ENCODE measurements at regions not wholly inside any gene's neighbourhood (a gene's known extent, or its start where the extent isn't known, plus 50 kb on each side); places are given as distances from the start of the nearest gene placed in this dataset.

DNA sequence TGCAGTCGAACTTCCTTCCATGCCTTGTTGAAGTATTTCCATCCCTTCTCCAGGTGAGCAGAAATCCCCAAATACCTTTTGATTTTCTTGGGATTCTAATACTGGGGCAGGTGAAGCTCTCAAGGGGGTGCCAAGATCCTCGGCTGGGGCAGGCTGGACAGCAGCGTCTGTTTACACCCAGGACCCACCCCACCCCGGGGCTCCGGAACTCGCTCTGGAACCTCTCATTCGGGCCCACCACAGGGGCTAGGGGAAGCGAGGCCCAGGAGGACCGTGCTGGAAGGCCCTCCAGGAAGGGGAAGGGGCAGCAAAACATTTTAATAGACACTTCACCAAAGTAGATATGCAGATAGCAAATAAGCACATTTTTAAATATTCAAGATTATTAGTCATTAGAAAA, 161.9 kb upstream of the GORAB start:
- WGBS, 2 donors: 88 to 94% methylated on average over 7 to 9 of the region's 9 CpGs
- H3K36me3 ChIP-seq: no peaks in the 10 kb centered on the region
- no peaks in the 10 kb centered on the region for H3K4me1 ChIP-seq
- DNase-seq: peak in 1 of 2 donors; percentile 41
- no peaks in the 10 kb centered on the region for H3K27me3 ChIP-seq
- no peak for ATAC-seq (ENCODE audit: low FRiP score in 2 of 2)
- TF ChIP-seq, protein P1, sequence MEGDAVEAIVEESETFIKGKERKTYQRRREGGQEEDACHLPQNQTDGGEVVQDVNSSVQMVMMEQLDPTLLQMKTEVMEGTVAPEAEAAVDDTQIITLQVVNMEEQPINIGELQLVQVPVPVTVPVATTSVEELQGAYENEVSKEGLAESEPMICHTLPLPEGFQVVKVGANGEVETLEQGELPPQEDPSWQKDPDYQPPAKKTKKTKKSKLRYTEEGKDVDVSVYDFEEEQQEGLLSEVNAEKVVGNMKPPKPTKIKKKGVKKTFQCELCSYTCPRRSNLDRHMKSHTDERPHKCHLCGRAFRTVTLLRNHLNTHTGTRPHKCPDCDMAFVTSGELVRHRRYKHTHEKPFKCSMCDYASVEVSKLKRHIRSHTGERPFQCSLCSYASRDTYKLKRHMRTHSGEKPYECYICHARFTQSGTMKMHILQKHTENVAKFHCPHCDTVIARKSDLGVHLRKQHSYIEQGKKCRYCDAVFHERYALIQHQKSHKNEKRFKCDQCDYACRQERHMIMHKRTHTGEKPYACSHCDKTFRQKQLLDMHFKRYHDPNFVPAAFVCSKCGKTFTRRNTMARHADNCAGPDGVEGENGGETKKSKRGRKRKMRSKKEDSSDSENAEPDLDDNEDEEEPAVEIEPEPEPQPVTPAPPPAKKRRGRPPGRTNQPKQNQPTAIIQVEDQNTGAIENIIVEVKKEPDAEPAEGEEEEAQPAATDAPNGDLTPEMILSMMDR (IDR thresholded peaks at IDR 0.05): no peak
- TF ChIP-seq EP300 (IDR thresholded peaks at IDR 0.05) (no peak), POLR2AphosphoS5 (IDR thresholded peaks at IDR 0.05) (no peak), POLR2A (IDR thresholded peaks at IDR 0.05) (no peak)
- no peak overlapping the region for H3K4me3 ChIP-seq
- H3K9me3 ChIP-seq: no peaks in the 10 kb centered on the region
- no peak overlapping the region for H3K27ac ChIP-seq

DNA sequence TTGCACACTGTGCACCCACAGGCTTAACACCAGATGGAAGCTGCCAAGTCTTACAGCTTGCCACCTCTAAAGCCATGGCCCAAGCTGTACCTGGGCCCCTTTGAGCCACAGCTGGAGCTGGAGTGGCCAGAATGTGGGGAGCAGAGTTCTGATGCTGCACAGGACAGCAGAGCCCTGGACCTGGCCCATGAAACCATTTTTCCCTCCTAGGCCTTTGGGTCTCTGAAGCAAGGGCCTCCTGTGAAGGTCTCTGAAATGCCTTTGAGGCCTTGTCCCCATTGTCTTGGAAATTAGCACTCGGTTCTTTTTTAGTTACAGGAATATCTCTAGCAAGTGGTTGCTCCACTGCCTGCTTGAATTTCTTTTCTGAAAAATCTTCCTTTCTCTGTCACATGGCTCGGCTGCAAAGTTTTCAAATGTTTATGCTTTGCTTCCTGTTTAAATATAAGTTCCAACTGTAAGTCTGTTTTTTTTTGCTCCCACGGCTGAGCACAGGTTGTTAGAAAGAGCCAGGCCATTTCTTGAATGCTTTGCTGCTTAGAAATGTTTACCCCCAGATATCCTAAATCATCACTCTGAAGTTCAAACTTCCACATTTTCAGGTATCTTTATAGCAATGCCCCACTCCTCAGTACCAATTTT, 156.8 kb upstream of the GORAB start:
- H3K27ac ChIP-seq: no peak overlapping the region
- H3K4me1 ChIP-seq: peaks cover 0 to 7% (median 2%) of the 10 kb centered on the region in 4 donors
- no peak overlapping the region for H3K4me3 ChIP-seq
- TF ChIP-seq, protein P1 (IDR thresholded peaks at IDR 0.05): no peak
- TF ChIP-seq EP300 (IDR thresholded peaks at IDR 0.05) (no peak), POLR2A (IDR thresholded peaks at IDR 0.05) (no peak), POLR2AphosphoS5 (IDR thresholded peaks at IDR 0.05) (no peak)
- no peaks in the 10 kb centered on the region for H3K27me3 ChIP-seq
- ATAC-seq (ENCODE audit: low FRiP score in 2 of 2): no peak
- DNase-seq: no peak
- H3K9me3 ChIP-seq: no peaks in the 10 kb centered on the region
- 54 to 67% methylated on average over 3 of the region's 3 CpGs for WGBS, 2 donors
- no peaks in the 10 kb centered on the region for H3K36me3 ChIP-seq

DNA sequence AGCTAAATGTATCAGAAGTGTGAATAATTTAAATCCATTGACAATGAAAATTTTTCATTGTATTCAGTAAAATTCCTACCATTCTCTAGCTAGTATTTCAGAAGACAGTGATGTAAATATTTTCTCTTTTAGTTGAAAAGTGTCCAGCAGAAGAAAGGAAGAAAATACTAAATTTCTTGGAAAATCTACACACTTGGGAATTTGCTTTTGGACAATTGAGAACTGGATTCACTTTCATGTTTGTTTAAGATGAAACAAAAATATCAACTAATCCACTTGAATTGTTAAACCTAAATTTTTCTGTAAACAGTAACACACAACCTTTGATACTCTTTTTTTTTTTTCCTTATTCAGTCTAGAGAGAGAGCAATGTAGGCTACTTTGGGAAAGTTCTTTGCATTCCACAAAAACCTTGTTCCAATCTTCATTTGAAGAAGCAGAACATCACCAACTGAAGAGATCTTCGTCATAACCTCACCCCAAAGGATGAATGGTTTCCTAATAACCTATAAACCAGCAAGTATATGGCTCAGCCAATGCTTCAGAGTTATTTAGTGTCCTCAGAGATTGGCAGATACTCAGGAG, 155.1 kb upstream of the GORAB start:
- no peak overlapping the region for H3K27ac ChIP-seq
- H3K36me3 ChIP-seq: no peaks in the 10 kb centered on the region
- DNase-seq (no peak), ATAC-seq (ENCODE audit: low FRiP score in 2 of 2) (no peak)
- TF ChIP-seq POLR2A (IDR thresholded peaks at IDR 0.05) (no peak), EP300 (IDR thresholded peaks at IDR 0.05) (no peak), POLR2AphosphoS5 (IDR thresholded peaks at IDR 0.05) (no peak)
- TF ChIP-seq, protein P1 (IDR thresholded peaks at IDR 0.05): no peak
- peaks cover 0 to 7% (median 2%) of the 10 kb centered on the region in 4 donors for H3K4me1 ChIP-seq
- no peak overlapping the region for H3K4me3 ChIP-seq
- H3K9me3 ChIP-seq: no peaks in the 10 kb centered on the region
- H3K27me3 ChIP-seq: no peaks in the 10 kb centered on the region
- WGBS, 2 donors: 0% methylated on average over 1 of the region's 1 CpG

DNA sequence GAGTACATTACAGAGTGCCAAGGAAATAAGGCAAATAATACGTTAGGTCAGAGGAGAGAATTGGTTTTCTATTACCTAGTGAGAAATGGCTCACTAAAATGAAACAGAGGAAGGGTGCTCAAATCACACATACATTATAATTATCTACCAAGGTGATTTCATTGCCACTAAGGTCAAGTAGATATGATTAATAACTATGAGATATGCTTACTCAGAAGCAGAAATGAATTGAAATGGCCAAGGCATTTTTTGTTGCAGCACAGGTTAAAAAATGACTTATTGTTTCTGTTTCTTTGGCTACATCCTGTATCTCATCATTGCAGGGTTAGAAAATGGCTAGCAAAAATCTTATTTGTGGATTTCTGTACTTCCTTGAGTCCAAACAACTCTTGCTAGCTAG, 154.5 kb upstream of the GORAB start:
- WGBS, 2 donors: 71 to 79% methylated on average over 1 of the region's 1 CpG
- DNase-seq (no peak), ATAC-seq (ENCODE audit: low FRiP score in 2 of 2) (no peak)
- TF ChIP-seq EP300 (IDR thresholded peaks at IDR 0.05) (no peak), POLR2A (IDR thresholded peaks at IDR 0.05) (no peak), POLR2AphosphoS5 (IDR thresholded peaks at IDR 0.05) (no peak)
- TF ChIP-seq, protein P1 (IDR thresholded peaks at IDR 0.05): no peak
- Histone ChIP-seq H3K4me1 (peaks cover 0 to 7% (median 2%) of the 10 kb centered on the region in 4 donors), H3K27ac (no peak overlapping the region), H3K9me3 (no peaks in the 10 kb centered on the region), H3K4me3 (no peak overlapping the region), H3K27me3 (no peaks in the 10 kb centered on the region), H3K36me3 (no peaks in the 10 kb centered on the region)
